GM21717 (cell line): ENCODE measurements at regions not wholly inside any gene's neighbourhood (a gene's known extent, or its start where the extent isn't known, plus 50 kb on each side); places are given as distances from the start of the nearest gene placed in this dataset.

Experiments used
- ATAC-seq: cut with Tn5 transposase; IDR thresholded peaks from one replicate; pipeline ENCODE4 v1.9.1; 2021; ENCODE audit warnings: mild to moderate bottlenecking, moderate library complexity; ENCODE audit not compliant: unreplicated experiment

DNA sequence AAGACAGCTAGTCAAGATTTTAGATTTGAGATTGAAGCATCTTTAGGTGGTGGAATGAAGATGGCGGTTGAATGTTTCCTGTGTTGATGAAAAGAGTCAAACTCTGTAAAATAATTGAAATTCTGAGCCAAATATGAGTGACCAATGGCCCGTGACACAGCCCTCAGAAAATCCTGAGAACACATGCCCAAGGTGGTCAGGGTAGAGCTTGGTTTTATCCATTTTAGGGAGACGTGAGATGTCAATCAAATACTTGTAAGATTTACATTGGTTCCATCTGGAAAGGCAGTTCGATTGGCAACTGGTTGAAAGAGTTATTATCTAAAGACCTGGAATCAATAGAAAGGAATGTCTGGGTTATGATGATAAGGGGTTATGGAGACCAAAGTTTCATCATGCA, 198.0 kb upstream of the AGAP1 start:
- no peak for ATAC-seq

DNA sequence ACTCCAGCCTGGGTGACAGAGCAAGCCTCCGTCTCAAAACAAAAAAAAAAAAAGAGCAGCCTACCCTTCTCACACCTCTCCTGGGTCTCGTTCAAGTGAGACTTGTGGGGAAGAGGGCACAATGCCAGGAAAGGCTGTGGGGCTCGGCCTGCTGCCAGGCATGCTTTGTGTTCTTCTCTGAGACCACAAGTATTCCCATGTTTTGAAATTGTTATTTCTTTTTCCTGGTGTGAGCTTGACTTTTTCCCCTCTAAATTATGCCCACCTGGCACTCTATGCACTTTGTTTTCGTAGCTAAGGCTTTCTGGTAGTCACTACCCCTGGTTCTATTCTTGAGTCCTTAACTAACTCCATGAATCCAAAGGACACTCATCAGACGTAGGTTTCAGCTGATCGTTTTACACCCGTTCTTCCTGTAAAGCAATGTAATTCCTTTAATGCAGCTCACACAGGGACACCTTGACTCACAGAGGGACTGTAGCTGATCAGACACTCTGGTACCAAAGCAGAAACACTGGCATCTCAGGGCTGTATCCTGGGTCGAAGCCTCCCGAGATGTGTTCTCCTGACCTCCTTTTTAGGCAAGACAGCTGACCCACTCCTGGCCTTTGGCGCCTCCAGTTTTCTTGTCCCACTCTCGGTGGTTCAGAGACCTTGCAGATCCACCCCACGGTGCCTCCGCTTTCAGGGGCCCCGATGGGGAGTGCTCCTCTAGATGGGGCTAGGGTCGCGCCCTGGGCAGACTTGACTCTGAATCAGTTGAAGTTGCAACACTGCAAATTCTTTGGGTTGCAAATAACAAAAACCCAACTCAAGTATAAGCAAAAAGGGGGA, 193.3 kb upstream of the AGAP1 start:
- no peak for ATAC-seq

DNA sequence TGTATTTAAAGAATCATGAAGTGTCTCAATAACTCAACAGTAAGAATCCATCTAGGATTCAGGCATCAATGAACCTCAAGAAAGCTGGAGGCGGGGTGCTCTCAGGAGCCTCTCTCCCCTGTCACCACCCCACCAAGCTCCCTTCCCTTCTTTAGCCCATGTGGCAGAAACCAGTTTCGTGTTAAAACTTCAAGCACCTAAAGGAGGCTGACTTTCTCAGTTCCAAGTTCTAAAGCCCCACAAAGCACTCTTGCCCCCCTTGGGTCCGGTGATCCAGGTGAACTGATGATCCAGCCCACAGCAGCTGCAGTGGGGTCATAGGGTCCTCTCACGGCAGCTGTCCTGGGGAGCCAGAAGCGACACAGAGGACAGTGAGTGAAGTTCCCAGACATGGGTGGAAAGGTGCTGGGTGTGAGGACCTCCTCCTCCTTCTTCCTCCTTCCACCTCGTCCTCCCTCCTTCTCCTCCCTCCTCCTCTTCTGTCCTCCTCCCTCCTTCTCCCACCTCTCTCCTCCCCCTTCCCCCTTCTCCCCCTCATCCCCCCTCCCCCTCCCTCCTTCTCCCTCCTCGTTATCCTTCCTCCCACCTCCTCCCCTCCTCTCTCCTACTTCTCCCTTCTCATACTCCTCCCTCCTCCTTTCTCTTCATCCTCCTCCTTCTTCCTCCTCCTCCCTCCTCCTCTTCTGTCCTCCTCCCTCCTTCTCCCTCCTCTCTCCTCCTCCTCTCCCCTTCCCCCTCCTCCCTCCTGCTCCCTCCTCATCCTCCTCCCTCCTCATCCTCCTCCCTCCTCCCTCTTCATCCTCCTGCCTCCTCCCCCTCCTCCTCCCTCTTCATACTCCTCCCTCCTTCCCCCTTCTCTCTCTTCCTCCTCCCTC, 192.4 kb upstream of the AGAP1 start:
- ATAC-seq, result no peak

DNA sequence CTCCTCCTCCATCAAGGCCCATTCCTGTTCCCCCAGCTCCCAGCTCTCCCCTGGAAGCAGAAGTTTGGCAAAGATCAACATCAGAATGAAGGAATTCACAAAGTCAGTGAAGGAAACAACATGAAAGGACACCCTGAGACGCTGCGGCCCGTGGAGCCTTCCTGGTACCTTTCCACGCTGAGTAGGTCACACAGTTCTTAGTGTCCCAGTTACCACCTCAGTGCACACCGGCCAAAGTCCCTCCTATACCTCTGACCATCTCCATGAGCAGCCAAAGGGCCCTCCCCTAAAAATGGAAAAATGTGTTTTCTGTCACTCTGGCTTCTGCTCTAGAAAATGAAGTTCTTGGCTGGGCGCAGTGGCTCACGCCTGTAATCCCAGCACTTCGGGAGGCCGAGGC, 191.6 kb upstream of the AGAP1 start:
- no peak for ATAC-seq

DNA sequence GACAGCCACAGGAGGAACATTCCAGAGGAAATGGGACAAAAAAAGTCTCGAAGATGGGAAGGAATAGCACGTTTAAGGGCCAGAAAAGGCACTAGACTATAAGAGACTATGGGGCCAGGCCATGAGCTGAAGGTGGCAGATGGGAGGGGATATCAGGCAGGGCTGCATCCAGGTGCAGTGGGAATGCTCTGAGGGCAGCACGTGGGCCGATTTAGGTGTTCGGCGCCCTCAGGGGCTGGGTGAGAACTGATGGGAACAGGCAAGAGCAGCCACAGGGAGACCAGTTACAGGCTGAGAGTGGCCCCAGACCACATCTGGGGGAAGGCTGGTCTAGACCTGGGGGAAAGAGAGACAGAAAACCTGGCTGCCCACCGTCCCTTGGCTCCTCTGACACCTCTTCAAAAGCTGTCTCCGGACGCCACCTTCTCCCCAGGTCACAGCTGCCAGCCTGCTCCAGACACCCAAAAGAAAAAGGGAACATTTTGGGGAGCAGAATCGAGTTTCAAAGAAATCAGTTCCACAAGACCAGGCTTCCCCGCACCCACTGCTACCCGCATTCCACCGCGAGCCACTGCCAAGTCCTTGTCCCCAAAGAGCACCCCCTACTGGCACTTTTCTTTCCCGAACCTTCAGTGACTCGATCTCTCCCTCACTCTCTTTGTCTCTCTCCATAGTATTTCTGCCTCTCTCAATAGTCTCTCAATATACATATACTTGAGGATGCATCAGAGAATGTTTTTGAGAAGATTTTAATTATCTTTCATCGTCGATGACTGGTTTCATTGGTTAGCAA, 190.1 kb upstream of the AGAP1 start:
- no peak for ATAC-seq

DNA sequence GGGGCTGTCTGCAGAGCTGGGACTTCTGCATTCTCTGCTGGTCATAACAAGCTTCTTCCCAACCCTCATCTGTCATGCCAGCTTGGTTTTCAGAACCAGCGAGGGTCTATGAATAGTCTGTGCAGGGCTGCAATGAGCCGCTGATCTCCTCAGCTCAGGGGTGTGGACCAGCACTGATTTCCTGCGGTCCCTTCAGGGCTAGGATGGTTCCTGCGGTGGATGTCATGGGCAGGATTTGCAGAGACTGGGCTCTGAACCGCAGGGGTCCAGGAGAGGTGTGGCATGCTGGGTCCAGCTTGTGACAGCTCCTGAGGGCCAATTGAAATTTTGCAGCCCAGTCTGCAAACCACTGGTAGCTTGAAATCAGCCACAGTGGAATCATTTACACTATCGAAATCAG, 188.2 kb upstream of the AGAP1 start:
- no peak for ATAC-seq

DNA sequence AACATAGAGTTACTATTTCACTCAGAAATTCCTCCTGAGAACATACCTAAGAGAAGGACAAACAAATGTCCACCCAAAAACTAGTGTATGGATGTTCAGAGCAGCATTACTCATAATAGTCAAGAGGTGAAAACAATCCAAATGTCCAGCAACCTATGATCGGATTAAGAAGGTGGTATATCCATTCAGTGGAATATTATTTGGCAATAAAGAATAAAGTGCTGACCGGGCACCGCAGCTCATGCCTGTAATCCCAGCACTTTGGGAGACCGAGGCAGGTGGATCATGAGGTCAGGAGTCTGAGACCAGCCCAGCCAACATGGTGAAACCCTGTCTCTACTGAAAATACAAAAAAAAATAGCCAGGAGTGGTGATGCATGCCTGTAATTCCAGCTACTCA, 182.8 kb upstream of the AGAP1 start:
- no peak for ATAC-seq

DNA sequence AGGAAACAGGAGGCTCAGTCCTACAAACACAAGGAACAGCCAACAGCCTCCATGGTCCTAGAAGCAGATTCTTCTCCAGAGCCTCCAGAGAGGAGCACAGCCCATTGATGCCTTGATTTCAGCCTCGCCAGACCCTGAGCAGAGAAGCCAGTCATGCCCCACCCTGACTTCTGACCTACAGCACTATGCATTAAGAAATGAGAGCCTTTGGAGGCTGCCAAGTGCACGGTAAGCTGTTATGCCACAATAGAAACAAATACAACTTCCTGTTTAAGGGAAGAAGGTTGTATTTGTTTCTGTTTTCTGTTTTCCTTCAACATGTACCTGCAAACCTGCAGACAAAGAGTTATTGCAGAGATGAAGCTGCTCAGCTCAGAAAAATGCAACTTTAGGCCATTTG, 181.3 kb upstream of the AGAP1 start:
- ATAC-seq, result no peak

DNA sequence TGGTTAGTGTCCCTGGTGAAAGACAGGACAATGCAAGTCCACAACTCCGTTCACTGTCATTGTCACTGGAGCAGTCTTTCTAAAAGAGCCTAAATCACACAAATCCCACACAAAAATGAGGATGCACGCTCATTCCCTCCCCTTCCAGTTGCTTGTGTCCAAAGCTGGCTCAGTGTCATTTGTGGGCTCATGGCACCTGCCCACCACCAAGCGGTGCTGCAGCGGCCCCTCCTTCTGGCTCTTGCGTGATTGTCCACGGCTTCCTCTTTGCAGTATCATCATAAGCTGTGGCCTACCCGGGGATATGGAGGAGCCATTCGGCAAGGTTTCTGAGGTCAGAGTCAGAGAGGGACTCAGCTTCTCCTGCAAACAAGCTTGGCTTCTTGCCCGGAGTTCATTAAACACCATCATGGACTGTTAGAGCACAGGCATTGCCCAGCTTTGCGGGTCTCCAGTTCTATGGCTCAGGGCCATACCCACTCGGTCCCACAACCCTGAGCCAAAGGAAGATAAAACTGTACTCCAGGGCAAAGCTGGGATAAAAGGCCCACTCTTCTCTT, 179.4 kb upstream of the AGAP1 start:
- ATAC-seq, result no peak

DNA sequence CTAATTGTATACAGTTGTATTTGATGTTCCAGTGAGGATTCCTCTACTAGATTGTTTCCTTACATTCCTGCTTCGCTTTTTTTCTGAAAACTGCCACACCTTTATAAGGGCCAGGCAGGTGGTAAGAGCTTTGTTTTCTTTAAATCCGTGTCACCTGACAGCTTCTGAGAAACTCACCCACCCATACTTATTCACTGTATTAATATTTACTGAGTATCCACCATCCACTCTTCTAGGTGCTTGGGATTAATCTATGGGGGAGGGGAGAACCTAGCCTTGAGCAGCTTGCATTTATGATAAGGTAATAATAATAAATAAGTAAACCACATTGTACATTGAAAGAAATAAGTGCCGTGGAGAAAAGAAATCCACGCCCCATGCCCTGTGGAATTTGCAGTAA, 174.7 kb upstream of the AGAP1 start:
- no peak for ATAC-seq

DNA sequence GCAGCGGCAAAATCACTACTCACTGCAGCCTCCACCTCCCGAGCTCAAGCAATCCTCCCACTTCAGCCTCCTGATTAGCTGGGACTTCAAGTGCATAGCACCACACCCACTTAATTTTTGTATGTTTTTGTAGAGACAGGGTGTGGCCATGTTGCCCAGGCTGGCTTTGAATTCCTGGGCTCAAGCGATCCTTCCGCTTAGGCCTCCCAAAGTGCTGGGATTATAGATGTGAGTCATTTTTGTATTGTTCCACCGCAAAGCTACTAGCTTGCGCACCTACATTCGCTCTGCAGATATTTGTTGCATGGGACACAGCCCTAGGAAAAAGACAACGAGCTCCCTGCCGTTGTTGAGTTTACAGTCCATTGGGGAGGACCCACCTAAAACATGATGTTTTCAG, 173.5 kb upstream of the AGAP1 start:
- ATAC-seq, result no peak

DNA sequence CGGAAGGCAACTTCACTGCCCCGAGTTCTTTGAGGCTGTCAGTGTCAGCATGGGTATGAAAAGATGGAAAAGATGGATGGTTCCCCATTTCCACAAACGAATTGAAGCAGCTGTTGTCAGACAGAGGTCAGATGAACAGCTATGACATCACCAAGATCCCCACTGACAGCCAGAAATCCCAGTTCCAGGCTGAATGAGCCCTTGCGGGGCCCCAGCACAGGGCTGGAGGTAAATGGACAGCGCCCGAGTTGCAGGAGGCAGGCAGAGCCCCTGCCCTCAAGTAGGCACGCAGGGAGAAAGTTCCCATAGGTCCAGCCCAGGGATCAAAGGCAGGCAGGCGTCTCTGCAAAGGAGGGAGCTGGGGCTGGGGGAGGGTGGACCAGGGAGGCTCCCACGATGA, 169.5 kb upstream of the AGAP1 start:
- ATAC-seq, result no peak

DNA sequence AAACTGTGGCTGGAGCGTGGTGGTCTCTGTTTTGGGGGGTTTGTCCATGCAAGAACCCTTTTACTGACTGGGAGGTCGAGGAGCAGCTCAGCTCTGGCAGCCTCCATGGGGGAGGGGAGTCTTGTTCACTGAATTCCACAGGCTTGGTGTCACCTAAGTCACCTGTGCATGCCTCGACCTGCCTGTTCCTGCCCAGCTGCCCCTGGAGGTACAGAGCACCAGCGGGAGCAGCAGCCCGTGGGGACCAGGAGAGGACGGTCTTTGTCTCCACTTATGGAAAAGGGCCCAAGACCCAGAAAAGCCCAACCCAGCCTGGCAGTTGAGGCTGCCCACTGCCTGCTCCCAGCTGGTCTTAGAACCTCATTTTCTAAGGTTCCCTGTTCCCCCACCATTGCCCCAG, 168.7 kb upstream of the AGAP1 start:
- no peak for ATAC-seq

DNA sequence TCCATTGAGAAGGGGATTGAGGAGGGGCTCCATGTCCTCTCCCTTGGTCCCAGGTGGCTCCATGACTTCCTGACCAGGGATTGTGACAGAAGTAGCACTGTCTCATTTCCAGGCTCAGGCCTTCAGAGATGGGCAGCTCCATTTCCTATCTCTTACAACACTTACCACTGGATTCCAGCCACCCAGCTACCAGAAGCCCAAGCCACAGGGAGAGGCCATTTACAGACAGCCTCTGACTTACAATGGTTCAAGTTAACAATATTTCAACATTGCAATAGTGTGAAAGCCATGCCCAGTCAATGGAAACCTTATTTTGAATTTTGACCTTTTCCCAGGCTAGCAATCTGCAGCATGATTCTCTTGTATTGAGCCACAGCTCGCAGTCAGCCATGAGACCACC, 164.9 kb upstream of the AGAP1 start:
- ATAC-seq, result no peak

DNA sequence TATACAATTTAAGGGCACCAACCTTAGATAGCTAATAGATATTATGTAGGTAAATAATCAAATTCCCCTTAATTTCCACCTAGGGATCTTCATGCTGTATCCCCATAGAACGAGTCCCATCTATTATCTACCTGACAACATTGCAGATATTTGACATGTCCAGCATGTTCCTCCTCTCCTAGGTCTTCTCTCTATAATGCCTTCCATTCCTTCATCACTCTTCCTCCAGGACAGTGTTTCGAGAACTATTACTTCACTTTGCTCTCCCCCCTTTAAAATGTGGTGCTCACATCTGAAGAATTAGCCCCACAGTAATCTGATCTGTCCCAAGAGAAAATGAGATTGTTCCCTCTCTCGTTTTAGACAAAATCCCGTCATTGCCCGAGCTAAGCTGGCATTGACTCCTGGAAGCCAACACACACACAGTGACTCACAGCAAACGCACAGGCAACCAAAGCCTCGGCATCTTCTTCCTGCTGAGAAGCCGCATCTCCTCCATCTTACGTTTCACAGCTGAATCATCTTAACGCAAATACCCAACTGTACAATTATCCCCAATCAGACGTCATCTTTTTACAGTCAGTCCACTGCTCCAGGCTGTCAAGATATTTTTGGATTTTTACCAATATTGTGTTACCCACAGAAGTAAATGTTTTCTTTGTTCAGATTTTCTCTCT, 162.9 kb upstream of the AGAP1 start:
- no peak for ATAC-seq

DNA sequence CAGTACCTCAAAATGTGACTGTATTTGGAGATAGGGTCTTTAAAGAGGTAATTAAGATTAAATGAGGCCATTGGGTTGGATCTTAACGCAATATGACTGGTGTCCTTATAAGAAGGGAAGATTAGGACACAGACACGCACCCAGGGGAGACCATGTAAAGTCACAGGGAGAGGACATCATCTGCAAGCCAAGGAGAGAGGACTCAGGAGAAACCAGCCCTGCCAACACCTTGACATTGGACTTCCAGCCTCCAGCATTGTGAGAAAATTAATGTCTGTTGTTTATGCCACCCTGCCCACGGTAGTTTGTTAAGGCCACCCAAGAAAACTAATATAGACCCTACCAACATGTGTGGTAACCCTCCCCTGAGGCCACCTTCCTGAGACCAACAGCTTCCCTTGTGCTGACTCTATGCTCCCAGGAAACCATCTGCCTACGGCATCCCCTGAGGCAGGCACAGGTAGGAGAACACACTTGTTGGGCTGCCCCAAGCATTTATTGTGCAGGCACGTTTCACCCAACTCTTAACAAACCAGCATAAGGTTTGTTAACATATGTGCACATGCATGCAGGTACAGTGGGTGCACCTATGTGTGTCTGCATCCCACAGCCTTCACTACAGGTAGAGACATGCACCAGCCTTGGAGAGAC, 161.5 kb upstream of the AGAP1 start:
- no peak for ATAC-seq

DNA sequence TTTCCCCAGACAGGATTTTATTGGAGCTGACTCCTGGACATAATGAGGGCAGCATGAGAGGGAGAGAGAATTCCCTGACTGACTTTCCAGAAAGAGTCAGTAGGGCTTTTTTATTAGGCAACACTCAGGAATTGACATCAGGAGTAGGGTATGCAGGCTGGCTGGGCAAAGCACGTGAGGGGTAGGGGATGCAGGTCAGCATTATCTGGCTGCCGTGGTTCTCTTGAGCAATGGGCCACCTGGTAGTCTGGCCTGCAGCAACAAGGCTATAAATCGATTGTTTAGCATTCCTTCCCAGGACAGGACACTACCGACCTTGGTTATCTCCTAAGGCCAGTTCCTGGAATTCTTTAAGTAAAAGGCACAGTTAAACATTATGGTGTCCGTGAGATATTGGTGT, 160.8 kb upstream of the AGAP1 start:
- no peak for ATAC-seq

DNA sequence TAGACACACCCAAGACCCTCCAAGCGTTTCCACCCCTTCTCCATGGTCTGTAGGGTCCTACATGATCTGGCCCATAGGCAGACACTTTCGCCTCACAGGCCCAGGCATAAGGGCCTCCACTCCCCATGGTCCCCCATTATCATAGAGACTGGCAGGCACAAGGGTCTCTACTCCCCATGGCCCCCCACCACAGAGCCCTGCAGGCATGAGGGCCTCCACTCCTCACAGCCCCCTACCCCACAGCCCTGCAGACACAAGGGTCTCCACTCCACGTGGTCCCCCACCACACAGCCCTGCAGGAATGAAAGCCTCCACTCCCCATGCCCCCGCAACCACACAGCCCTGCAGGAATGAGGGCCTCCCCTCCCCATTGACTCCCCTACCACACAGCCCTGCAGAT, 159.7 kb upstream of the AGAP1 start:
- ATAC-seq, result no peak

DNA sequence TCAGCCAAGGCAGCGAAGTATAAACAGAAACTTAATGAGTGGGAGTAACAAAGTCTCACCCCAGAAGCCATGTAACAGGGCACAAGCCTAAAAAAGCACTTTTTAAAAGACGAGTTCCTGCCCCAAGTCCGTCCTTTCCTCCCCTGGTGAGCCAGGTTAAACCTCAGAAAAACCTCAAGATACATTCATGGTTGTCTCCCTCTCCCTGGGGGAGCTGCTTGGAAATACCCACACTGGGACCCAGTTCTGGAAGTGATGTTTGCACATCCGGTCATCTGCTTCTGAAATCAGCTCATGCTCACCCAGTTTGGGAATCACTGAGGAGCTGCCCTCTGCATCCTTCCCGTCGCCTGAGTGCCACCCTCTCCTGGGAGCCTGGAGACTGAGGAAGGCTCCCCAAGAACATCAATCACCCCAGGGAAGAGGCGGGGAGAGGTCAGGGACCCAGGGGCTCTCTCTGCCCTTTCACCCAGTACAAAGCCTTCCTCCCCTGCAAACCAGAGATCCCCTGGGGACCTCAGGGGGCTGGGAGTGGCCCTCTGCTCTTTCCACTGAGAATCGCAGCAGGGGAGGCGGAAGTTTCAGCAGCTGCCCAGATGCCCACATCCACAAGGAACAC, 150.6 kb upstream of the AGAP1 start:
- no peak for ATAC-seq

DNA sequence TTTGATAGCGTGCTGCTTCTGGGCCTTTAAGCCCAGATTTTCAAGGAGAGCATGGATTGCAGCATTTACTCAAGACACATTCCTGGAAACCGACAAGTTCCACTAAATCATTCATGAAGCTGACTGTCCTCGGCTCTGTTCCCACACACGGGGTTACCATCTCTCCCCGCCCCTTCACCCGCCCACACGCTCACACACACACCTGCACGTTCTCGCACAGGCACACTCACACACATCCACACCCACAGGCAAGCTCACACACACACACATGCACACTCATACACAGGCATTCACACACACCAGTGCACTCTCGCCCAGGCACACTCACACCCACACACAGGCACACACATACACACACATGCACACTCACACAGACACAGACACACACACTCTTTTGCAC, 150.0 kb upstream of the AGAP1 start:
- ATAC-seq, result no peak
